Liver (tissue), 3 donors: ENCODE measurements at regions not wholly inside any gene's neighbourhood (a gene's known extent, or its start where the extent isn't known, plus 50 kb on each side); places are given as distances from the start of the nearest gene placed in this dataset.
"Not testable (repeated sequence)": the region's sequence is repeated elsewhere in the genome, so short reads cannot be mapped to it uniquely, and the experiment has no call there.

Source experiments
- ATF3 ChIP-seq: IDR thresholded peaks from 2 replicates; pipeline ENCODE4 v1.6.1; 2016; ENCODE audit warnings: antibody characterized with exemption
- CTCF ChIP-seq: fragments of 150-350 bp; IDR thresholded peaks from 2 replicates; pipeline ENCODE4 v1.5.1; 2017; ENCODE audit warnings: improper control_type of control experiment, low read depth, low read length; ENCODE audit not compliant: missing input control
- EGR1 ChIP-seq, 2 donors: IDR thresholded peaks; 2 replicates each; pipeline ENCODE4 v1.6.1; 2016 to 2018; ENCODE audit warnings: antibody characterized with exemption in 2 of 2, low read depth in 2 of 2
- FOXA1 ChIP-seq: IDR thresholded peaks from 2 replicates; pipeline ENCODE4 v1.6.1; 2016; ENCODE audit warnings: antibody characterized with exemption
- GABPA ChIP-seq, 2 donors: IDR thresholded peaks in 1 of 2; conservative IDR thresholded peaks in 1 of 2; 2 replicates each; pipeline ENCODE4 v1.6.1; 2016; ENCODE audit warnings: antibody characterized with exemption in 2 of 2, mild to moderate bottlenecking in 1 of 2, moderate library complexity in 1 of 2
- JUND ChIP-seq, 2 donors: IDR thresholded peaks; 2 replicates each; pipeline ENCODE4 v1.6.1; 2016; ENCODE audit warnings: antibody characterized with exemption in 2 of 2
- MAX ChIP-seq: IDR thresholded peaks from 2 replicates; pipeline ENCODE4 v1.6.1; 2016; ENCODE audit warnings: antibody characterized with exemption
- REST ChIP-seq: IDR thresholded peaks from 2 replicates; pipeline ENCODE4 v1.6.1; 2016; ENCODE audit warnings: antibody characterized with exemption, mild to moderate bottlenecking
- SP1 ChIP-seq: IDR thresholded peaks from 2 replicates; pipeline ENCODE4 v1.6.1; 2018; ENCODE audit warnings: antibody characterized with exemption, mild to moderate bottlenecking
- TAF1 ChIP-seq: conservative IDR thresholded peaks from 2 replicates; pipeline ENCODE4 v1.6.1; 2016; ENCODE audit warnings: antibody characterized with exemption, mild to moderate bottlenecking
- YY1 ChIP-seq: IDR thresholded peaks from 2 replicates; pipeline ENCODE4 v1.6.1; 2016; ENCODE audit warnings: antibody characterized with exemption, mild to moderate bottlenecking
- ZBTB33 ChIP-seq: IDR thresholded peaks from 2 replicates; pipeline ENCODE4 v1.6.1; 2016; ENCODE audit warnings: antibody characterized with exemption
- donor health status: healthy.
- donor health status: healthy.

- not testable (repeated sequence) for TF ChIP-seq ZBTB33; MAX; CTCF; REST; EGR1 (IDR thresholded peaks at IDR 0.05; ENCODE audit: low read depth in 2 of 2); TAF1; YY1; GABPA (IDR thresholded peaks at IDR 0.05 in 1 of 2, conservative IDR thresholded peaks at IDR 0.05 in 1 of 2); FOXA1; ATF3; JUND (IDR thresholded peaks at IDR 0.05); SP1
Observed at GRCh38 chr10:45904070-45904469, 56.8 kb upstream of the AGAP4 start.
